ENCODE measurements at regions not wholly inside any gene's neighbourhood (a gene's known extent, or its start where the extent isn't known, plus 50 kb on each side); places are given as distances from the start of the nearest gene placed in this dataset.

GRCh38 chr7:114856625-114857024 lies 65.3 kb upstream of the MDFIC start:
- H3K4me3 ChIP-seq (ENCODE audit: control insufficient read depth, low read depth, low read length) = no peak overlapping the region
- no peak for TF ChIP-seq CTCF (conservative IDR thresholded peaks at IDR 0.05; ENCODE audit: control insufficient read depth, insufficient read depth, low read depth, low read length)
- DNase-seq (ENCODE audit: low read depth) = no peak

- no peak overlapping the region for H3K4me3 ChIP-seq (ENCODE audit: control insufficient read depth, low read depth, low read length)
- no peak for TF ChIP-seq CTCF (conservative IDR thresholded peaks at IDR 0.05; ENCODE audit: control insufficient read depth, insufficient read depth, low read depth, low read length)
- DNase-seq (ENCODE audit: low read depth) = no peak
Observed at GRCh38 chr7:114857605-114858004, 64.3 kb upstream of the MDFIC start.

- no peak for DNase-seq (ENCODE audit: low read depth)
- TF ChIP-seq CTCF (conservative IDR thresholded peaks at IDR 0.05; ENCODE audit: control insufficient read depth, insufficient read depth, low read depth, low read length) = no peak
- H3K4me3 ChIP-seq (ENCODE audit: control insufficient read depth, low read depth, low read length) = no peak overlapping the region
Observed at GRCh38 chr7:114859477-114859876, 62.4 kb upstream of the MDFIC start.

- no peak for TF ChIP-seq CTCF (conservative IDR thresholded peaks at IDR 0.05; ENCODE audit: control insufficient read depth, insufficient read depth, low read depth, low read length)
- no peak overlapping the region for H3K4me3 ChIP-seq (ENCODE audit: control insufficient read depth, low read depth, low read length)
- no peak for DNase-seq (ENCODE audit: low read depth)
Observed at GRCh38 chr7:114860206-114860605, 61.7 kb upstream of the MDFIC start.

- DNase-seq (ENCODE audit: low read depth) = no peak
- no peak for TF ChIP-seq CTCF (conservative IDR thresholded peaks at IDR 0.05; ENCODE audit: control insufficient read depth, insufficient read depth, low read depth, low read length)
- H3K4me3 ChIP-seq (ENCODE audit: control insufficient read depth, low read depth, low read length) = no peak overlapping the region
Observed at GRCh38 chr7:114862406-114862805, 59.5 kb upstream of the MDFIC start.

GRCh38 chr7:114864278-114864677 lies 57.6 kb upstream of the MDFIC start:
- TF ChIP-seq CTCF (conservative IDR thresholded peaks at IDR 0.05; ENCODE audit: control insufficient read depth, insufficient read depth, low read depth, low read length) = no peak
- H3K4me3 ChIP-seq (ENCODE audit: control insufficient read depth, low read depth, low read length) = no peak overlapping the region
- DNase-seq (ENCODE audit: low read depth) = peak; percentile 67

GRCh38 chr7:114865564-114865963 lies 56.3 kb upstream of the MDFIC start:
- H3K4me3 ChIP-seq (ENCODE audit: control insufficient read depth, low read depth, low read length) = no peak overlapping the region
- peak; percentile 95 for TF ChIP-seq CTCF (conservative IDR thresholded peaks at IDR 0.05; ENCODE audit: control insufficient read depth, insufficient read depth, low read depth, low read length)
- DNase-seq (ENCODE audit: low read depth) = peak; percentile 79
